ENCODE measurements at regions not wholly inside any gene's neighbourhood (a gene's known extent, or its start where the extent isn't known, plus 50 kb on each side); places are given as distances from the start of the nearest gene placed in this dataset.

DNA sequence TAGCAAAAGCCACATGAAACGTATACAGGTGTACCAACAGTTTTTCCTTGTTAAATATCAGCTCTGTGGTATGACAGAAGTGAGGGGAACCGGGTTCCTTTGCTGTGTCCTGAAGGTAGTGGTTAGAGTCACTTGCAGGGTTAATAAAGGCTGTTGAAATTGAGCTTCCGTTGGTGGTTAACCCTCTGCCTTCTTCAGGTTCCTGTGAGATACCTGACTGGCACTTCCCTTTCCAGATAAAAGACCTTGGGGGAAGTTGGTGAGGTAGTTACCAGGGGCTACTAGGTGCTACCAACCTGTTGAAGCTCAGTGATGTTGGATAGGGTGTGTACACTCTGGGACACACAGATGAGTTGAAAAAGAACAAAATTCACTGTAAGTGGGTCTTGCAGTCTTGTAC, 384.1 kb downstream of the GATA3 start:
- DNase-seq, result no peak

DNA sequence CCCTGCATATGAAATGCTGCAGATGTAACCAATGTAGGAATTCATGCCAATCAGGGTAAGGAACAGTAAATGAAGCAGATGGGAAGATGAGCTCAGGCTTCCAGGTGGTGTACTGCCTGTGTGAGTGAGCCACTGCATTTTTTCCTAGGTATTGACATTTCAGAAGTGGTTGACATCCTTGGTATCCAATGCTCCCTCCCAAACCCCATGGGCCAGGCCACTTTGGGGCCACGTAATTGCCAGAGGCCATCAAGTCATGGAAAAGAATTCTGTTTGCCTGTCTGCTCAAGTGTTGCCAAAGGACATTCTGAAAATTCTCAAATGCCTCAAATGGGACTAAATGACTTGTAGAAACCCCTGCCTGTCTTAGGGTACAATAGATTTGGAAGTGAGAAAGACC, 384.6 kb downstream of the GATA3 start:
- no peak for DNase-seq

- DNase-seq, result no peak
Observed at GRCh38 chr10:8444630-8445029, 390.1 kb downstream of the GATA3 start.

- no peak for DNase-seq
Observed at GRCh38 chr10:8445353-8445752, 390.9 kb downstream of the GATA3 start.

DNA sequence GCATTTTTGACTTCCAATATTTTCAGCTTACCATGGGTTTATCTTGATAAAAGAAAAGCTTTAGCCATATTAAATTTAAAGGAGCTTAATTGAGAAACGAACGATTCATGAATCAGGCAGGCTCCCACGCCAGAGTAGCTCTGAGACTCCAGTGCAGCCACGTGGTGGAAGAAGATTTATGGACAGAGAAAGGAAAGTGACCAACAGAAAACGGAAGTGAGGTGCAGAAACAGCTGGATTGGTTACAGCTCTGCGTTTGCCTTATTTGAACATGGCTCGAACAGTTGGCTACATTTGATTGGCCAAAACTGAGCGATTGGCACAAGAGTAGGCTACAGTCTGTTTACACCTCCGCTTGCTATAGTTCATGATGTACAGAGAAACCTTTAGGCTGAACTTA, 395.4 kb downstream of the GATA3 start:
- no peak for DNase-seq

DNA sequence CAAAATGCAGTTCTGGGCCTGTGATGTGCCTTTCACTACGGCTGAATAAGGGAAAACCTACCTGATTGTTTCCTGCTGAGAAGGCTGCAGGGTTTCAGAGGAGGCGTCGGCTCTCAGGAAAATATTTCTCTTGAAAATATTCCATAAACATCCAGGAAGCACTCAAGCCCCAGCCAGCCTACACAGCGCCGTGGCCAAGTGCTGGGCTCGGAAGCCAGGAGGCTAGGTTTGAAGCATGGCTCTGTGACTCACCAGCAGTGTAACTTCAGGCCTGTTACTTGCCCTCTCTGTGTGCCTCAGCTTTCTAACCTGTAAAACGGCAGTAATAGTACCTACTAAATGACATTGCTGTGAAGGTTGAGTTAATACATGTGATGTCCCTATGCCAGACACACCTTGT, 399.1 kb downstream of the GATA3 start:
- no peak for DNase-seq

DNA sequence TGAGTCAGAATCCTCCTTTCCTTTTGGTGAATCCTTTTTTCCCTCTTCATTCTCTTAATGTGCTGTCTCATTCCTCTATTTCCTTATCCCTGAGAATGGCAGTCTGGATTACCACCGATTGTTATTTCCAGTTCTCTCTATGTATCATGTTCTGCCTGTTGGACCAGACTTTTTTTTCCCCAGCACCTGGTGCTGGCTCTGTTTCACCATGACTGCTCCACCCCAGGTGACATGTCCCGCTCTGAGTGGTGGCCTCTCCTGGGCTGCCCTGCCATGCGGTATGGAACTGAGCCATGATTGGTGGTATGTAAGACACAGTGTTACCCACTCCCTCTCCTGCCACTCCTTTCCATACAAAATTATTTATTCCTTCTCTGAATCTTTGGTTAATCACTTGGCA, 399.9 kb downstream of the GATA3 start:
- no peak for DNase-seq

- DNase-seq, result no peak
Observed at GRCh38 chr10:8455181-8455580, 400.7 kb downstream of the GATA3 start.

DNA sequence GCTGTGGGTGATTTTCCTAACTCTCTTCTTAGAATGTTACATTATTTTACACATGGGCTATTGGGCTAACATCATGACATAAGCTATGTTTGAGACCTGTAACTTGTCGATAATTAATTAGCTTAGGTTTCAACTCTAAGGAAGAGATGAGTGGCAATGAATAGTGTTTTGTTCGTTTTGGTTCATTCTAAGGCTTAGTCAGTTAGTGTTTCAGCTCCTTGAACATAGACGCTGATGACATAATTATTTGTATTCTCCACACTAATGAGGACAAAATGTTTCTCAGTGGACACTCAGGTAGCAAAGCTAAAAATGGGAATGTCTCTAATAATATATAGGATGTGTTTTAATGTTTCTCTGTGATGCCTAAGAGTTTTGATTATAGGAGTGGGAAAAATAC, 401.9 kb downstream of the GATA3 start:
- DNase-seq, result no peak

DNA sequence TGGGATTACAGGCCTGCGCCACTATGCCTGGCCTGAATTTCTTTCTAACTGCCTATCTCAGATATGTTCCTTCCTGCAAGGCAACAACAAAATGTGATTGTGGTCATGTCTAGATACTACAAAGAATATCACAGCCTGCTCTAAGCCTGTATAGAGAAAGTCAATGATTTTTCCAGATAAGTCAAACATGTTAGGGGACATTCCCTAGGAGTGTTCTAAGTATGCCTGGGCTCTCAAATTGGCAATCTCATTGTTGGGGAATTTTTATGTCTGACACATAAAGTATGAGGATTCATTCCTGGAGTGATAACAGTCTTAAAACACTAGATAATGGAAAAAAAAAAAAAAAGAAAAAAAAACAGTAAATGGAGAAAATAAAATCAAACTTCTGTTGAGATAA, 406.1 kb downstream of the GATA3 start:
- no peak for DNase-seq

- DNase-seq, result no peak
Observed at GRCh38 chr10:8462565-8462964, 408.1 kb downstream of the GATA3 start.

- DNase-seq, result no peak
Observed at GRCh38 chr10:8463853-8464252, 409.4 kb downstream of the GATA3 start.

- no peak for DNase-seq
Observed at GRCh38 chr10:8468477-8468876, 414.0 kb downstream of the GATA3 start.

DNA sequence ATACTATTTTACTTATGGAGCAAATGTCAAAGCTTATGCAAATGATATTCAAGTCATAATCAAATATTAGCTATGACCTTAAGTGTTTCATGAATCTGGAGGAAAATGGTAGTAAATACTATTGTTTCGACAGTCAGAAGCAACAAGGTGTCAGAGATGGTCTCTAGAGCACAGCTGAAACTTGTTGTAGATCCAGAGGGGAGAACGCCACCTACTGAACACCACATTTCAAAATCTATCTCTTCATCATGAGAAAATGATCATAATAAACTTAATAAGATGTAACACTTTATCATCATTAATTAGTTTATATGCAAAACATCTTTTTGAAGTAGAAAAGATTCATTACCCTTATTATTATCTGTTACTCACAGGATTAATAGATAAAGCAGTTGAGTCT, 418.7 kb downstream of the GATA3 start:
- DNase-seq, result no peak

DNA sequence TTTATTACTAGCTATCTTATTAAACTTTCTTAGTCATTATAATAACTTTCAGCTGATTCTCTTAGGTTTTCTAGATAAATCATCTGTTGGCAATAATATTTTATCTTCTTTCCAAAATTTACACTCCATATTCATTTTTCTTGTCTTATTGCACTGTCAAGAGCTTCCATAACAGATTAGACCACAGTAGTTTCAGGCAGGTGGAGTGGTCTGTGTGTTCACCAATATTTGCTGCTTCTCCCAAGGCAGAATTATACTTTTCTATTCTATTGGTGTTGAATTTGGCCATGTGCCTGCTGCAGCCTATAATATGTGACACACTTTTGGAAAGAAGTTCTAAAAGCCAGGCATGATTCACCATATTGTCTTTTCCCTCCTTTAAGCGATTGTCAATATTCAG, 422.8 kb downstream of the GATA3 start:
- no peak for DNase-seq

DNA sequence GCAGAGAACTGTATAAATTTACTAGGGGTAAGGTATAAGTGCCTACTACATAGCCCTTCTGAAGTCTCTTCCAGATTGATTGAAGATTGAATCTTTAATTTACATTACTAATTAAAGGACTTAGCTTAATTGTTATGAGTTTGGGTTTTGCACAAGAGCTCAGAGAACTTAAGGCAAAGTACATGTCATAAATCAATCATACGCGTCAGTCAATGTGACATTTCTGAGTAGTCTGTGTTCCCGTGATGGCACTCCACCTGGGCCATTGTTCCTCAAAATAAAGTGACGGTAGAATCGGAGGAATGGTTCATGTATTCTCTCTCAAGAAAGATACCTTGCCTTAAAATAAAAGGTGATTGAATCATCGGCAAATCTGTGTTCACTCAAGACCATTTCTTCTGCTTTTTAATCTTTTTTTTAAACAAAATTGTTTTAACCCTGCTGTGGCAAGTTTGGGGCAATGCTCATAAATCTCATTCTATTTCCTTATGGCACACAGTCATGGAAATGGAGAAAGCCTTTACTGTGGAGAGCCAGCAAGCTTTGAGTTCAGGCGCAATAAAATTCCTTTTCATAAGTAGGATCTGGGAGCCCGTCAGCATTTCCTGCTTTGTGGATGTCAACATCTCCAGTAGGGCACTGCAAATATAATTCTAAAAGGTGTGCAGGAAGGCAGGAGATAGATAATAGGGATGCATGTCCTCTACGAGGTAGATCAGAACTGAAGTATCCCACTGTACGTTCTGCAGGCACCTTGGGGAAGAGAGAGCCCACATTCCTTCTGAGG, 427.4 kb downstream of the GATA3 start:
- no peak for DNase-seq

- DNase-seq, result no peak
Observed at GRCh38 chr10:8485032-8485431, 430.5 kb downstream of the GATA3 start.

DNA sequence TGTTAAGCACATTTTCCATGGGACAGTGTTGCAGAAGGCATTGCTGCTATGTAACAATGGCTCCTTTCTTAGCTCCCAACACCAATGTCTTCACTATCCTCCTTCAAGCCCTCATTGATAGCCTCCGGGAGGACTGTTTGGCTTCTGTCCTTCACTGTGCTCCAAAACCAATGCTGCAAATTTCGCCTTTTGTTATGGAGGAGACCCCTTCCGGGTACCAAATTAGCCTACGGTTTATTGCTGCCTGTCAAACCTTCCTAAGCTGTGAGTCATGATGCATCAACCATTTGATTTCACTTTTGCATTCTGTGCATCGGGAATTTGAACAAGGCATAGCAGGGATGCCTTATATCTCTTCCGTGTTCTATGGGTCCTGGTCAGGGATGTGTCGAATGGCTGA, 432.9 kb downstream of the GATA3 start:
- DNase-seq, result no peak

DNA sequence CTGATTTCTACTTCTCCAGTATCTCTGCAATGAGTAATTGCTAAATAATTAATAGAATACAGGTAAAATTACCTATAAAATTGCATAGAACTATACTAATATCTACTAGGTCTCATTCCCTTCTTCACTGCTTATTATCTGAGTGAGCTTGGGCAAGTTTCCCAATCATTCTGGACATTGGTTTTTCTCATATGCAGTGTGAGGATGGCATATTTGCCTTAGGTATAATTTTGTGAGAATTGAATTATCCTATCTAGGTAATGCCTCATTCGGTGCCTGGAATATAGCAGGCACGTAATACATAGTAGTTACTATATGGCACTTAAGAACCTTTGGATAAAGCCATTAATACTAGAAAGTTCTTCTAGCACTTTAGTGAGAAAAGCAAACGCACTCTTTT, 434.7 kb downstream of the GATA3 start:
- no peak for DNase-seq

DNA sequence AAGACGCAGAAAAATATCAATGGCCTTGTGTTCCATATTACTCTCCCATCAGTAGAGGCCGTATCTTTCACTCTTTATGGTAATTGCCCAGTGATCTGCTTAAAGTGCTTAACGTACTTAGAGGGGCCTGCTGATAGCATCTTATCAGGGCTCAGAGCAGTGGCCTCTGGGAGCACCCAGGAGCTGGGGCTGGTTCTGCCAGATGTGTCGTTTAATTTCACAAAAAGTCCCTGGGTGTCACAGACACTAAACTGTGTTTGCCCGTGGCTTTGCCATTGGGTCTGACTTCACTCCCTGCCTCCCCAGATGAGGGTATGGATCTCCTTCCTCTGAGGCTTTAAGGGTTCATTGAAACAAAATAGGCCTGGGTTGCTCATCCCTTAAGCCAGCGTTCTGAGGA, 435.3 kb downstream of the GATA3 start:
- DNase-seq, result no peak

DNA sequence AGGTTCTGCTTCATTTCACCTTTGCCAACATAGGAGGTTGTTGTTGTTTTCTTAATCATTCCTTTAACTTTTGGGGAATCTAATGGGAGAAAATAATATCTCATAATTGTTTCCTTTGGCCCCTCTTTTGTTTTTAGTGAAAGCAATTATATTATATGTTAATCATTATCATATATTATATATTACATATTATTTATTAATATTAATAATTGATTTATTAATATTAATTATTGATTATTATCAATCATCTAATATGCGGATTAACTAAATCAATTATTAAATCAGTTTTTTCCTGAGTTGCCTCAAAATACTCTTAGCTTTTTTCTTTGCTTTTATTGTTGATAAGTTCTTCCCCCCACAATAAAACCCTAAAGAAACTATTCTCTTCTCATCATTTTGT, 443.8 kb downstream of the GATA3 start:
- no peak for DNase-seq

DNA sequence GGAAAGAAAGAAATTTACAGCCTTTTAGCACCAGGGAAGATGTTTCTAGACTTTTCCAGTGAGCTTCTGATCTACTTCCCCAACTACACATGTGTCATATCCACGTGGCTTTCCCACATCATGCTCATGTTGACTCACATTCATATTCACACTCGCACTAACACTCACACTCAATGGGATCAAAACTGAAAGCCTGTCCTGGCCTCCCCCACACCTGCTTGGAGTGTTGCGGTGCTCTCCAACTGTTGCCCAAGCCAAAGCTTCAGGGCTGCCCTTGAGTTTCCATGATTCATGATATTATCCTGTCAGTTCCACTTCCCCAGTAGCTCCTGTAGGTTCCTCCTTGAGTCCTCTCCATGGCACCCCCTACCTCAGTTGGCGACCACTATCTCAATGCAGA, 444.4 kb downstream of the GATA3 start:
- DNase-seq, result no peak

DNA sequence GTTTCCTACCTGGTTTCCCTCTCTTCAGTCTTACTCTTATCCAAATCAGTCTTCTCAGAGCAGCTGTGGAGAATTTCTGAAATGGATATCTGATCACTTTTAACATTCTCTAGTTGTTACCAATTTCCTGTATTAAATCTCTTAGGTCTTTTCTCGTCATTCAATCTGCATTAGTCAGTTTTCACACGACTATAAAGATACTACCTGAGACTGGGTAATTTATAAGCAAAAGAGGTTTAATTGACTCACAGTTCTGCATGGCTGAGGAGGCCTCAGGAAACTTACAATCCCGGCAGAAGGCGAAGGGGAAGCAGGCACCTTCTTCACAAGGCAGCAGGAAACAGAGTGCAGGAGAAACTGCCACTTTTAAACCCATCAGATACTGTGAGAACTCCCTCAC, 444.8 kb downstream of the GATA3 start:
- no peak for DNase-seq

DNA sequence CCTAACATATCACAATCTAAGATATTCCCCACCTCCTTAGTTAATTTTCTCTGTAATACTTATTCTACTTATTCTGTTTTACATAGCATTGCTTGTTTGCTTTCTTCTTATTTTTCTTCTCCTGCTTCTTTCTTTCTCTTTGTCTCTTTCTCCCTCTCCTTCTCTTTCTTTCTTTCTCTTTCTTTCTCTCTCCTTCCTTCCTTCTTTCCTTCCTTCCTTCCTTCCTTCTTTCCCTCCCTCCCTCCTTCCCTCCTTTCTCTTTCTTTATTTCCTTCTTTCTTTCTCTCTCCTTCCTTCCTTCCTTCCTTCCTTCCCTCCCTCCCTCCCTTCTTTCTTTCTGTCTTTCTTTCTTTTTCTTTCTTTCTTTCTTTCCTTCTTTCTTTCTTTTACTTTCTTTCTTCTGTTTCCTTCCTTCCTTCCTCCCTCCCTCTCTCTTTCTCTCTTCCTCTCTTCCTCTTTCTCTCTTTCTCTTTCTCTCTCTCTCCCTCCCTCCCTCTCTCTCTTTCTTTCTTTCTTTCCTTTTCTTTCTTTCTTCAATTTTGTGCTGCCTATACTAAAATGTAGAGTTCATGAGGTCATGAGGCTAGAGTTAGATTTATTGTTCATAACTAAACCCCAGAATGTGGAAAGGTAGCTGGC, 445.4 kb downstream of the GATA3 start:
- DNase-seq, result no peak

GRCh38 chr10:8502573-8502972, 448.1 kb downstream of the GATA3 start:
- no peak for DNase-seq
